Amniotic stem cell (primary cell): ENCODE measurements at regions not wholly inside any gene's neighbourhood (a gene's known extent, or its start where the extent isn't known, plus 50 kb on each side); places are given as distances from the start of the nearest gene placed in this dataset.

Experiments used
- DNase-seq: peaks from one replicate; lab custom pipeline; 2025; lab: John Stamatoyannopoulos, UW

- no peak for DNase-seq
Measured at GRCh38 chr10:118246332-118247295, 95.5 kb downstream of the FAM204A start.

GRCh38 chr10:118243907-118244306 is 98.2 kb downstream of the FAM204A start:
- no peak for DNase-seq

DNA sequence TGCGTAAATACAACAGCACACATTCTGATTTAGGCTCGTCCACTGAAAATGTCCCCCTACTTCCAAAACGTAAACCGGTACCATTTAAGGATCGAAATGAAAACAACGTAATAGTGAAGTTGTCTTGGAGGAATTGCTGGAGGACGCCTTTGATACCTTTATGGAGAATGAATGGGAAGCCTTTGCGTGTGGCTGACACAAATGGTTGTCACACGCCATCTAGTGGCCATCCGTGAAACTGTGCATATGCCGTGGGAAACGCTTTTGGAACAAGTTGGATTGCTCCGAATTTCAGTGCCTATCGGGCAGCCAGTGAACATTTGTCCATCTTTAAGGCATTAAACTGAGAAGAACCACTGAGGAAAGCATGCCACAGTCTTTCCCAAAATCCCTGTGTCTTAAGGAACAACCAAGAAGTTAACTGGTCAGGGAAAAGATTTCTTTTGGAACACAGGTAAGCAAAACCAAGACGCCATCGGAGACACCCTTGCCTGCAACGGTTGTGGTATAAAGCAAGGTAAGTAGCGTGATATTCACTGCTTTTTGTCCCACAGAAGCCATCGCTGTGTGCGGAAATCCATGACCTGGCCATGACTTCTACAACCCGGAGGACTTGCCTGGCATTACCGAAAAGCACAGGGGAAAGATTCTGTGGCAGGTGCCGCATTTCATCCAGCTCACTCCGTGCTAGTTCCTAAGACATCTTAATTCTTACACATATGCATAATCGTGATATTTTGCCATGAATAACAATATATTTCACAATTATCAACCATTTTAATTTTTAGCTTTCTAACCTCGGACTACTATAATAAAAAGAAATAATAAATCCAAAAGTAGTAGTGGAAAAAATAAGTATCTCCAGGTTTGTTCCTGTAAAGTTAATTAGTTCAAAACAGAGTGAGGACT is 100.6 kb downstream of the FAM204A start:
- DNase-seq: peak; percentile 62

GRCh38 chr10:118239236-118239630 is 102.9 kb downstream of the FAM204A start:
- DNase-seq: no peak

- no peak for DNase-seq
Measured at GRCh38 chr10:118238573-118239235, 103.4 kb downstream of the FAM204A start.

DNA sequence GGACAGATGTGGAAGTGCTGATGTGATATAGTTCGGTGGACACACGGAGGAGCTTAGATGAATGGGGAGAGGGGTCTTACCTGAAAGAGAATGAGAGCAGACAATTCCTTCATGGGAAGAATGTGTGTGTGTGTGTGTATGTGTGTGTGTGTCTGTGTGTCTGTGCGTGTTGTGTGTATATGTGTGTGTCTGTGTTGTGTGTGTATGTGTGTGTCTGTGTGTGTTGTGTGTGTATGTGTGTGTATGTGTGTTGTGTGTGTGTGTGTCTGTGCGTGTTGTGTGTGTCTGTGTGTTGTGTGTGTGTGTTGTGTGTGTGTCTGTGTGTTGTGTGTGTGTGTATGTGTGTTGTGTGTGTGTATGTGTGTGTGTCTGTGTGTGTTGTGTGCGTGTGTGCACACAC is 104.2 kb downstream of the FAM204A start:
- no peak for DNase-seq

DNA sequence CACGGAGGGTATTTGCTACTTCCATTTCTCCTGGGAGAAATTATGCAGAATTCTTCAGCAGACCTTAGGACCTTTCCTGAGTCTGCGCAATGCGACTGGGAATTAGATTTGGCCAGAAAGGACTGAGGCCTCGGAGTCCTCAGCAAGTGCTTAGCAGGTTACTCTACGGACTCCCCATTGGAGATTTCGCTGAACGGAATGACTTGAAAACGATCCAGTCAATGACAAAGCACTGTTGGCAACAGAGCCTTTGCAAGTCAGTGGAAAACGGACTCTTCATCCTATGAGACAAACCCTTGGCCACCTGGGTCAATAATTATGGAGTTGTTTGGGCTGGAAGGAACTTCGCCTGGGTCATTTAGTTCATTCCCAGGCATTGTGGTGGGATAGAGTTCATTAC is 107.4 kb downstream of the FAM204A start:
- DNase-seq: no peak

DNA sequence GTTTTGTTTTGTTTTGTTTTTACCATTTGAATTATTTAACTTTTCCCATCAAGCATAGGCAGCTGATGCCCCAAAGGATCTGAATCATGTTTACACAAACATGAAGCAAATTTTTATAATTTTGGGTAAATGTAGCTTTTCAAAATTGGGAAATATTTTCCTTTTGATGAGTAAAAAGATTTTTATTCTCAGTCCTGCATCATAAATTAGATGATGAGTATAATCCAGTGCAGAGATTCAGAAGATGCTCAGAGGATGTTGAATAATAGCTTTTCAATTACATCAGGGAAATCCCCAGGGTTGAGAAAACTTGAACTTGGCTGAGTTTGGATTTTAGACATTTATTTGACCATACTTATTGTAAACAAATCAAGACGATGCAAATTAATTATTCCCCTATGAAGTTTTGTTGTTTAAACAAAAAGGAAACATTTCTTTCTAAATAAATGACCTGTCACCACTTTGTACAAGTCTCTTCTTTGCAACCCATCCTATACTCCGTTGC is 121.7 kb downstream of the FAM204A start:
- no peak for DNase-seq

- DNase-seq: no peak
Measured at GRCh38 chr10:118218562-118218961, 123.6 kb downstream of the FAM204A start.

DNA sequence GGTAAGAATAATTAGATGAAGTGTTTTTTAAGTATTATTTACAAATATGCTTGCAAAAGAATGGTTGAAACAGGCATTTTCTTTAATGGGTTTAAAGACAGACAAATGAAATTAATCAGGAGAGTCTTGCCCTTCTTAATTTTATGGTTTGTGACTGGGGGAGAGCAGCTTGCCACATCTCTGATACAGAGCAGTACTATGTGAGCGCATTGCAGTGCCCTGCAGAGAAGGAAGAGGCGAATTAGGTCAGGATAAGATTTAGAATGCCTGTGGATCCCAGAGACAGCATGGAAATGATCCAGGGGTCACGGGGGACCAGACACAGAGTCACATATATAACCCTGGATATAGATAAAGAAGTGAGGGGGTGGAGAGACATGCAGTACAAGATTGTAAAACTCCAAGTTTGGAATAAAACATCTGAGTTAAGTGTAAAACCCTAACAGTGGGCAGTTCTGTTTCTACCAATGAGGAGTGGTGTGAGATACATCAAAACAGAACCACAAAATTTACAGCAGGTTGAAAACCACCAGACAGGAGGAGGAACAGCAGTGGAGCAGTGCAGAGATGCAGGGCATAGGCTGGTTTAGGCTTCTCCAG is 125.5 kb downstream of the FAM204A start:
- DNase-seq: no peak

DNA sequence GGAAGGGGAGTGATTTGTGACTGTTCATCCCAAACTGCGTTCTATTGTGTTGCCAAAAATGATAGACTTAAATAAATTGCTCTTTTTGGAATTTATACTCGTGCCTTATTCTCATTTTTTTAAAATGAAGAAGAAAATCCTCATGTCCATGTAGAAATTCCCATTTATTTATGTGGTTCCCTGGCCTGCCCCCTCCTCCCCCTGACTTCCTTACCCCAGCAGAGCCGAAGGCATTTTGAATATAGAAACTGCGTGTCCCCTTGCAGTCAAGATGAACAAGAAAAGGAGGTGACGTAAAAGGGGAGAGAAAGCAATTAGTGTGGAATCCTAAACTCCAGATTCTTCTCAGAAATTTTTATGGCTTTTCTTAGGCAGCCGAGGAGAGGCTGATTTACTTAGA is 126.1 kb downstream of the FAM204A start:
- no peak for DNase-seq

- no peak for DNase-seq
Measured at GRCh38 chr10:118214776-118215175, 127.3 kb downstream of the FAM204A start.

DNA sequence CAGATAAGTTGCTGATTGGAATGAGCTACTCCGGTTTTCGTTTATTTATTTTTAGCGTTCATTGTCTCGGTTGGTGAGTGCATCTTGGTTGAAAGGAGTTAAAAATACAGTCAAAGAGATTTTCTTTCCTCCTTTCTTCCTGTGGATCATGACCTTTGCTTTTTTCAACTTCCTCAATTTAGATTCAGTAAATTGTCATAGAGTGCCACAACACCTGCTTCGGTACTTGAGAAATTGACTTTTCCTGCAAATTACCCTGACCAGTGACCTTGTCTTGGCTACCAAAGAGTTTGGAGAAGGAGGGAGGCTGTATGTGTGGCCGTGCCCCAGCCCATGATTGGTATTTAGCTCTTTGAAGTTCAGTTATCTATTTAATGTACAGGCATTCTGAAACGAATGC is 128.7 kb downstream of the FAM204A start:
- no peak for DNase-seq

GRCh38 chr10:118210276-118210675 is 131.8 kb downstream of the FAM204A start:
- DNase-seq: no peak

DNA sequence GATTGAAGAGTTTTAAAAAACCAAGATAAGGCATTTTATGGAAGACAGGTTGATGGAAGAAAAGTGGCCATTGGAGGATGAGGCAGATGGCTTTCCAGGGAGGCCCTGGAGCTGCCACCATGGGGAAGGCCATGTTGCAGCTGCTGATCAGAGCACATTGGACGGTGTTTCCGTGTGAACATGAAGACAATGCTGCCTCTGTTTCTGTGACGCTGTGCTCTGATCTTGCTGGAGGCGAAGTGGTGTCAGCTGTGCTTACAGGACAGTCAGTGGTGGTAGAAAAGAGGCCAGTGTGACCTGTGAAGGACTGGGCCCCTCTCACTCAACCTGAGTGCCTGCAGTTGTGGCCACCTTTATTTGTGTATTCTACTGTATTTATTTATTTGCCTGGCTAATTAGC is 132.9 kb downstream of the FAM204A start:
- no peak for DNase-seq

GRCh38 chr10:118207470-118208007 is 134.6 kb downstream of the FAM204A start:
- no peak for DNase-seq

DNA sequence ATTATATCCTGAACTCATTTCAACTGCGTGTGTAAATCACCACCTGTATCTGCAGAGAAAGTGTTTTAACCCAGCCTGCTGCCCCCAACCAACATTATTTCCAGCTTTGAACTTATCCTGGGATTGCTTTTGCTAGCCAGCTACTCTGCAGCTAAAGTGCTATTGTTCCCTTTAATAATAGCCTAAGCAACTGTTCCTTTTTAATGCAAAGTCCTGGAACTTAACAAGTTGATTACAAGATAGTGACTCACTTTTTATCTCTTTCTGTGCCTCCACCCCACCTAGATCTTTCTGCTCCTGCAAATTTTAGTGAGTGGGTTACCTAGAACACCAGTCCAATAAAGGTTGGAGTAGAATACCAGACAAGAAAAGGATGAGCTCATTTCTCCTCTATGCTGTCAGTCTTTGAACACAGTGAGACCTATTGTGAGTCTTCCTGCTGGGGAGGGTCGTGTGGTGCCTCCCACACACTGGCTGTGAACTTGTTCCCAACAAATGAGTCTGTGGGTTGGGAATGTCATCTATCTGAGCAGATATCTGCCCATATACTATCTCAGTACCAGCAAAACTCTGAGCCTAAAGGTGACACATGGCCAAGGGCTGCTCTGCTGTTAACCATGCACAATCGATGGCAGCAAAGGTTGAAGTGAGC is 137.7 kb downstream of the FAM204A start:
- DNase-seq: no peak

DNA sequence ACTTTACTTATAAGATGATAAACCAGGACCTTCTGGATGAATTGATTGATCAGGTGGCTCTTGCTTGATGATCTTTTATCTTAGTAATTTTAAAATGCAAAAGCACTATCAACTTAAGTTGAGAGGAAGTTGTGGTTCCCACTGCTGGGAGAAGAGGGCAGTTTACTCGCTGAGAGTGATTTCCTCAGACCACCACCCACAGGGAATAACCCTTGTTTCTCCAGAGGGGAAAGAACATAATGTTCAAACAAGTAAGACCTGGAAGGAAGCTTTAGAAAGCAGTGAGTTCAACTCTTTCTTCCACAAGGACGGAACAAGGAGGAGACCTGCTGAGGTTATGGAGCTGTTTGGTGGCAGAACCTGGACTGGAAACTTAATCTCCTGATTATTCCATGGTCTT is 138.7 kb downstream of the FAM204A start:
- DNase-seq: no peak

- DNase-seq: no peak
Measured at GRCh38 chr10:118195729-118196128, 146.4 kb downstream of the FAM204A start.

GRCh38 chr10:118193642-118194041 is 146.9 kb upstream of the RAB11FIP2 start:
- no peak for DNase-seq

GRCh38 chr10:118181021-118181420 is 134.3 kb upstream of the RAB11FIP2 start:
- DNase-seq: no peak
